Neural crest cell (in vitro differentiated cells): ENCODE measurements at regions not wholly inside any gene's neighbourhood (a gene's known extent, or its start where the extent isn't known, plus 50 kb on each side); places are given as distances from the start of the nearest gene placed in this dataset.

Source experiments
- DNase-seq: peaks from one replicate; pipeline ENCODE4 v3.0.0; 2021; ENCODE audit warnings: low read depth, mixed read lengths, low spot score
- H3K27ac Mint-ChIP-seq: one replicate; pipeline ENCODE4 v1.8.0; 2021; ENCODE audit warnings: mild to moderate bottlenecking, mixed read lengths; ENCODE audit not compliant: unreplicated experiment
- H3K27me3 Mint-ChIP-seq: 2 replicates; pipeline ENCODE4 v1.8.0; 2021; ENCODE audit warnings: low read depth, mild to moderate bottlenecking, mixed read lengths
- H3K36me3 Mint-ChIP-seq: 2 replicates; pipeline ENCODE4 v1.8.0; 2021; ENCODE audit warnings: low read depth, mild to moderate bottlenecking, mixed read lengths
- H3K4me1 Mint-ChIP-seq: 2 replicates; pipeline ENCODE4 v1.8.0; 2021; ENCODE audit warnings: mixed read lengths
- H3K4me3 Mint-ChIP-seq: one replicate; pipeline ENCODE4 v1.8.0; 2021; ENCODE audit warnings: mild to moderate bottlenecking, mixed read lengths
- H3K9me3 Mint-ChIP-seq: 2 replicates; pipeline ENCODE4 v1.8.0; 2021; ENCODE audit warnings: mixed read lengths
- CTCF ChIP-seq: fragments of 200-600 bp; sonication (generic); conservative IDR thresholded peaks from 2 replicates; pipeline ENCODE4 v1.5.0; 2021; ENCODE audit warnings: antibody characterized with exemption, mild to moderate bottlenecking

GRCh38 chr13:62206165-62206564, 790.5 kb upstream of the PCDH20 start:
- H3K4me1 Mint-ChIP-seq, result no peaks in the 10 kb centered on the region
- DNase-seq, result no peak
- H3K27me3 Mint-ChIP-seq, result no peaks in the 10 kb centered on the region
- no peaks in the 10 kb centered on the region for H3K36me3 Mint-ChIP-seq
- H3K9me3 Mint-ChIP-seq, result peaks cover 3% of the 10 kb centered on the region
- no peak overlapping the region for H3K27ac Mint-ChIP-seq
- no peak overlapping the region for H3K4me3 Mint-ChIP-seq
- no peak for TF ChIP-seq CTCF

- H3K9me3 Mint-ChIP-seq, result peaks cover 3% of the 10 kb centered on the region
- no peak for DNase-seq
- no peak for TF ChIP-seq CTCF
- no peak overlapping the region for H3K4me3 Mint-ChIP-seq
- H3K36me3 Mint-ChIP-seq, result no peaks in the 10 kb centered on the region
- no peaks in the 10 kb centered on the region for H3K27me3 Mint-ChIP-seq
- no peak overlapping the region for H3K27ac Mint-ChIP-seq
- H3K4me1 Mint-ChIP-seq, result no peaks in the 10 kb centered on the region
These were observed 789.6 kb upstream of the PCDH20 start for GRCh38 chr13:62205273-62205672.

GRCh38 chr13:62194371-62194770, 778.7 kb upstream of the PCDH20 start:
- TF ChIP-seq CTCF, result no peak

GRCh38 chr13:62193919-62194318, 778.3 kb upstream of the PCDH20 start:
- Mint-ChIP-seq H3K4me1 (peaks cover 5% of the 10 kb centered on the region), H3K27ac (no peak overlapping the region), H3K9me3 (no peaks in the 10 kb centered on the region), H3K36me3 (no peaks in the 10 kb centered on the region), H3K4me3 (no peak overlapping the region), H3K27me3 (no peaks in the 10 kb centered on the region)
- DNase-seq, result no peak
- no peak for TF ChIP-seq CTCF

More at GRCh38 chr13:62194371-62194770, 778.7 kb upstream of the PCDH20 start:
- H3K4me3 Mint-ChIP-seq, result no peak overlapping the region
- no peaks in the 10 kb centered on the region for H3K27me3 Mint-ChIP-seq
- no peak overlapping the region for H3K27ac Mint-ChIP-seq
- no peak for DNase-seq
- H3K4me1 Mint-ChIP-seq, result peaks cover 5% of the 10 kb centered on the region
- H3K36me3 Mint-ChIP-seq, result no peaks in the 10 kb centered on the region
- no peaks in the 10 kb centered on the region for H3K9me3 Mint-ChIP-seq

- no peak for DNase-seq
- H3K27ac Mint-ChIP-seq, result no peak overlapping the region
- TF ChIP-seq CTCF, result no peak
These were observed 770.1 kb upstream of the PCDH20 start for GRCh38 chr13:62185631-62186255.

More at GRCh38 chr13:62185631-62186255, 770.1 kb upstream of the PCDH20 start:
- no peaks in the 10 kb centered on the region for H3K9me3 Mint-ChIP-seq
- no peaks in the 10 kb centered on the region for H3K4me1 Mint-ChIP-seq
- no peaks in the 10 kb centered on the region for H3K27me3 Mint-ChIP-seq
- no peak overlapping the region for H3K4me3 Mint-ChIP-seq
- no peaks in the 10 kb centered on the region for H3K36me3 Mint-ChIP-seq
